NCI-H526 treated with DMSO at 0.1 percent for 48 hours (cell line): ENCODE measurements at regions not wholly inside any gene's neighbourhood (a gene's known extent, or its start where the extent isn't known, plus 50 kb on each side); places are given as distances from the start of the nearest gene placed in this dataset.

Experiments used
- DNase-seq: peaks from one replicate; lab custom pipeline; 2025; lab: John Stamatoyannopoulos, UW

GRCh38 chr21:38699048-38699447, 106.7 kb upstream of the ETS2 start:
- no peak for DNase-seq

- no peak for DNase-seq
Observed at GRCh38 chr21:38702196-38702595, 103.5 kb upstream of the ETS2 start.

GRCh38 chr21:38709876-38710275, 95.9 kb upstream of the ETS2 start:
- no peak for DNase-seq

- peak; percentile 24 for DNase-seq
Observed at GRCh38 chr21:38712071-38712470, 93.7 kb upstream of the ETS2 start.

DNA sequence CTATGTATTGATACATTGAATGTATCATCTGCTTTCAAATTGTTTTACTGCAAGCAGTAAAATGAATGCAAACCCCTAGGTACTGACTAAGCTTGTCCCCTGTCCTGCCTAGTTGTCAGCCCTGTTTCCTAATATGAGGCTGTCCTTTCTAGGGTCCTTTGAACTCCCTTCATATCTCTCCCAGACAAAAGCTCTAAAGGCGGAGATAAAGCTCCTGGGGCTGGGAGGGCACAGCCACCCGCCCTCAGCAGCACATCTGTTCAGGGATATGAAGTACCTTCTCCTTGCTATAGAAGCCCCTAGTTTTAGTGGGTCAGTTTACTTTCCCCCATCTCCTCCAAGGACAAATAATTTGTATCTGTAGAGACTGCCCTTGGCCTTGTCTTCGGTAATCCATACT, 93.1 kb upstream of the ETS2 start:
- DNase-seq = no peak

GRCh38 chr21:38714039-38714817, 91.5 kb upstream of the ETS2 start:
- no peak for DNase-seq

DNA sequence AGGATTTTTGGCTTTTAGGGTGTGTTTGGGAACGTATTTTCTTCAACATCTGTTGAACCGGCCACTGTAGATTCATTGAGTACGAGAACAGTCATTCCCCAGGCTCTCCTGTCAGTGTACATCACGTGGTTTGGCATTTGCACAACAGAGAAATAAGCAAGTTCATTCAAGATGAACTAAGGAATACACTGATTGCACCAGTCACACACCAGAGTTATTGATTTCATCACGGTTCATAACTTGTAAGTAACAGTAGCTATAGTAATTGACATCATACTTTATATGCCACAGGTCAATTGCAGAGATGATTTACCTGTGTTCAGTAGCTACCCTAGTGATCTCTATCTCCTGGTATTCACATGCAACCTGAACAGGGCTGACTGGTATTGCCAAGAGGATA, 90.7 kb upstream of the ETS2 start:
- DNase-seq = no peak

- DNase-seq = no peak
Observed at GRCh38 chr21:38716088-38716487, 89.6 kb upstream of the ETS2 start.

DNA sequence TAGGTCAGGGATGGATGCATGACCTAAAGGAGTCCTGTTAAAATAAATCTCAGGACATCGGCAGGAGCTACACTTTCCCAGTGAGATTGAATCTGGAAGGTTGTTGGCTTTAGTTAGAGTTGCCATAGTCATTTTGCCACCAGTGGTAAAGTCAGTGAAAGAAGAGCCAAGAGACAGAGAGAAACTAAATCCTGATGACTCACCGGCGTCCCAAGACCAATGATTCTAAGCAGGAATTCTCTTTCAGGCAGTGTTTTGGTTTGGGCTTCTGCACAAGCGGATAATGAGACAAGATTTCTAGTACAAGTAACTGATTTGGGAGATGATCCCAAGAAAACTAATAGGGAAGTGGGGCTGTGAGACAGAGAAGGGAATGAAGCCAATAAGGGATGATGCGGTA, 88.8 kb upstream of the ETS2 start:
- no peak for DNase-seq

GRCh38 chr21:38718481-38718880, 87.2 kb upstream of the ETS2 start:
- DNase-seq = no peak

DNA sequence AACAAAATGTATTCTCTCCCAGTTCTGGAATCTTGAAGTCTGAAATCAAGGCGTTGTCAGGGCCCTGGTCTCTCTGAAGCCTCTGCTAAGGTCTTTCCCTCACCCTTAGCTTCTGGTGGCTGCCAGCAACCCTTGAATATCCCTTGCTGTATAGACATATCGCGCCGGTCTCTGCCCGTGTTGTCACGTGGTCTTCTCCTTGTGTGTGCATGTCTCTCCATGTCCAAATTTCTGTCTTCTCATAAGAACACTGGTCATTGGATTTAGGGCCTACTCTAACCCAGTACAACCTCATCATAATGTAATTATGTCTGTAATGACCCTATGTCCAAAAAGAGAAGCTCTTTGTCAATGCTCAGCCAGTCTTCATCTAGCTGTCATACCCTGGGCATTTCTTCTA, 85.7 kb upstream of the ETS2 start:
- no peak for DNase-seq

- no peak for DNase-seq
Observed at GRCh38 chr21:38721055-38721454, 84.7 kb upstream of the ETS2 start.

GRCh38 chr21:38721958-38722357, 83.8 kb upstream of the ETS2 start:
- no peak for DNase-seq

DNA sequence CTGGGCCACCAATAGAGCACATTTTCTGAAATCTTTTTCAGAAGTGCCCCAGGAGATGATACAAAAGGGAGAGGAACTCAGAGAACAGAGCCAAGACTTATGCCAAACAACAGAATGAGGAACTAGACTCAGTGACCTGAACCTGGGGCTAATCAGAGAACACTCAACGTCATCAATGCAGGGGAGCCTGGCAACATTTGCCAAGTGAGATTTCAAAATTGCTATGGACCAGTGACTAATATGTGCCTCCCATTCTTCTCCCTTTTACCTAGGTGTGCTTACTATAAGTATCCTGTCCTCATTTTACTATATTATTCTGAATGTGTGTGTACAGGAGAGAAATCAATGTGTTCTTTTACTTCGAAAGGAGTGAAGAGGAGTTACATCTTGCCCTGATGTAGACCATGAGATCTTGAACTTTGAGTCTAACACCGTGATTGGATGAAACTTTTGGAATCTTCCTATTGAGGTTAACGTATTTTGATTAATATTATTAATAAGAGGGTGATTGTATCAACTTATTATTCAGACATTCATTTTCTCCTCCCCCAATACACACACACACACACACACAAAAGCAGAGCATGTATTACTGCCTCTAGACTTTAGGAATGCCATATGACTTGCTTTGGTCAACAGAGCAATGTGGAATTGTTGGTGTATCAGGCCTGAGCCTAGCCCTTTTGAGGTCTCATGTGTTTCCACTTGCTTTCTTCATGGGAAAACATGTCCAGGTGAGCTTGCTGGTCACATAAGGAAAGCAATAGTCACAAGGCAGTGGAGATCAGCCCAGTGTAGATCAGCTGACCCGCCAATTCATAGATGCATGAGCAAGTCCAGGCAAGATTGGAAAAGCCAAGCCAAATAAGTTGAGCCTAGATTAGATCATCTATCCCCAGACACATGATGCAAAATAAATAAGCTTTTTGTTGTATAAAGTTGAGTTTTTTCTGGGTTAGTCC, 80.3 kb upstream of the ETS2 start:
- no peak for DNase-seq

DNA sequence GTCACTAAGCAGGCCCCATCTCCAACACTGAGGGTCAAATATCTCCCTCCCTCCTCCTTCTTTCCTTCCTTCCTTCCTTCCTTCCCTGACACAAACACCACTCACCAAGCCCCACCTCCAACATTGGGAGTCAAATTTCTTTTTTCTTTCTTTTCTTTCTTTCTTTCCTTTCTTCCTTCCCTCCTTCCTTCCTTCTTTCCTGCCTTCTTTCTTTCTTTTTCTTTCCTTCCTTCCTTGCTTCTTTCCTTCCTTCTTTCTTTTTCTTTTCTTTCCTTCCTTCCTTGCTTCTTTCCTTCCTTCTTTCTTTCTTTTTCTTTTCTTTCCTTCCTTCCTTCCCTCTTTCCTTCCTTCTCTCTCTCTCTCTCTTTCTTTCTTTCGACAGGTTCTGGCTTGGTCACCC, 79.2 kb upstream of the ETS2 start:
- DNase-seq = no peak

GRCh38 chr21:38729291-38729690, 76.4 kb upstream of the ETS2 start:
- DNase-seq = no peak

DNA sequence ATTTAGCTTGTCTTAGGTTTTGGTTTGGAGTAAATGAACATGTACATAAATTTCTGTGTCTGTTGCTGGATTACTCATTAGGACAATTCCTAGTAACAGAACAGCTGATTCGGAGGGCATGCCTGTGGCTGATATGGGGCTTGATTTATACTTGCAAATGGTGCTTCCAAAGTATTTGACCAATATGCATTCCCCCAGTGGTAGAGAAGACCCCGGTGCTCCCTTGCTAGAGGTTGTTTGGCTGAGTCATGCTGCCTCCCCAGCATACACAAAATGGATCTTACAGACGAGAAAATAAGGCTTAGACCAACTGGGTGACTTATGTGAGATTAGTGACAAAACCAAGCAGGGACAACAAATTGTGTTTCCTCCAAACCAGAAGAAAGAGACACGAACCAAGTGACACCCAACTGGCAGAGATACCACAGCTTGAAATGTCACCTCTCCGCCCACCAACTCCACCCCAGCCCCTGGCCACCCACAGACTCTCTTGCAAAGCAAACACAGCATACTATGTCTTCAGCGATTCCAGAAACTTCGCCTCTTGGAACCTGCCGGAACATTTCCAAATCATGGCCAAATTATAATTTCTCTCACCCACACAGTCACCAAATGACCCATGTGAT, 75.9 kb upstream of the ETS2 start:
- no peak for DNase-seq

GRCh38 chr21:38733972-38734546, 71.7 kb upstream of the ETS2 start:
- DNase-seq = peak; percentile 37

GRCh38 chr21:38734646-38735365, 70.9 kb upstream of the ETS2 start:
- DNase-seq = no peak

DNA sequence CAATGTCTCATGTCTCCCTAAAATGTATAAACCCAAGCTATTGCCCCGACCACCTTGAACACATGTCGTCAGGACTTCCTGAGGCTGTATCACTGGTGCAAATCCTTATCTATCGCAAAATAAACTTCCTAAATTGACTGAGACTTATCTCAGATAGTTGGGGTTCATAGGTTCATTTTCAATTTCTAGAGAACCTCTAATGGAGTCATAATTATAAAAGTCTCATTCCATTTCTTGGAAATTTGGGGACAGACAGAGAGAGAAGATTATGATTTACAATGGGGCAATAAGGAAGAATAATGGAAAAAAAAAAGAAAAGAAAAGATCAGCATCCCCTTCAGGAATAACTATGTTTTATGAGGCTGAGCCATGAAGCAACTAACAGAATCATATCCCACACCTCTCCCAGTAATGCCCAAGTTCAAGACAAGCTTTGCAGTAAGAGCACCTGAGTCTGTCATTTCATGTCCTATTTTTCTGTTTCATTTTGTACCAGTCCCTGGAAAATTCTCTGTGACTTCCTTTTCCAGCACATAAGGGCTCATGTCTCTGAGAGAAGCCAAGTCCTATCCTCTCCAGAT, 70.0 kb upstream of the ETS2 start:
- DNase-seq = no peak

- DNase-seq = peak; percentile 93
Observed at GRCh38 chr21:38740090-38740489, 65.6 kb upstream of the ETS2 start.
